A673 (cell line): ENCODE measurements at regions not wholly inside any gene's neighbourhood (a gene's known extent, or its start where the extent isn't known, plus 50 kb on each side); places are given as distances from the start of the nearest gene placed in this dataset.
"Not testable (repeated sequence)": the region's sequence is repeated elsewhere in the genome, so short reads cannot be mapped to it uniquely, and the experiment has no call there.

ENCODE experiments used
- BruUV-seq: library from RNA; stranded (reverse); fragments of 400-500 nt; replicated peaks from 2 replicates; lab custom pipeline; 2021; lab: Mats Ljungman, UMichigan
- CTCF ChIA-PET: fragments of 300-600 bp; sonication (Branson Sonifier 250); formaldehyde crosslinking; loops from one replicate; lab custom pipeline; 2022; ENCODE audit warnings: antibody characterized with exemption; lab: Charles Lee
- POLR2A ChIA-PET: fragments of 300-600 bp; sonication (Branson Sonifier 250); formaldehyde crosslinking; loops from one replicate; lab custom pipeline; 2022; ENCODE audit warnings: antibody characterized with exemption; ENCODE audit not compliant: low non-redundant PET; lab: Charles Lee
- DNase-seq: peaks from one replicate; pipeline ENCODE4 v3.0.0-alpha.2; 2015; ENCODE audit warnings: low spot score
- H3K27ac ChIP-seq: fragments of 200-600 bp; sonication (generic); 2 replicates; pipeline ENCODE4 v1.5.1; 2016; ENCODE audit warnings: mixed run types, low read depth, mild to moderate bottlenecking, mixed read lengths, antibody characterized with exemption, low read length; ENCODE audit not compliant: poor library complexity, severe bottlenecking
- H3K27me3 ChIP-seq: fragments of 200-600 bp; sonication (generic); replicated peaks from 2 replicates; pipeline ENCODE4 v1.6.1; 2017; ENCODE audit warnings: mixed run types, low read depth, mild to moderate bottlenecking, mixed read lengths, antibody characterized with exemption, low read length; ENCODE audit not compliant: insufficient read depth, poor library complexity
- H3K36me3 ChIP-seq: fragments of 200-600 bp; sonication (generic); 2 replicates; pipeline ENCODE4 v1.6.1; 2016; ENCODE audit warnings: mixed run types, mild to moderate bottlenecking, mixed read lengths, antibody characterized with exemption, low read length; ENCODE audit not compliant: insufficient read depth, poor library complexity, severe bottlenecking
- H3K4me1 ChIP-seq: fragments of 200-600 bp; sonication (generic); 2 replicates; pipeline ENCODE4 v1.6.1; 2017; ENCODE audit warnings: mixed run types, mild to moderate bottlenecking, mixed read lengths, antibody characterized with exemption, low read length; ENCODE audit not compliant: insufficient read depth, poor library complexity, severe bottlenecking
- H3K4me3 ChIP-seq: fragments of 200-600 bp; sonication (generic); 2 replicates; pipeline ENCODE4 v1.5.1; 2016; ENCODE audit warnings: low read depth, mixed run types, mild to moderate bottlenecking, mixed read lengths, low read length; ENCODE audit not compliant: poor library complexity, severe bottlenecking
- H3K9me3 ChIP-seq: fragments of 200-600 bp; sonication (generic); 2 replicates; pipeline ENCODE4 v1.6.1; 2016; ENCODE audit warnings: mixed run types, low read depth, mild to moderate bottlenecking, mixed read lengths, antibody characterized with exemption, low read length; ENCODE audit not compliant: poor library complexity, severe bottlenecking
- EZH2 ChIP-seq: fragments of 200-600 bp; sonication (generic); IDR thresholded peaks from 2 replicates; pipeline ENCODE4 v1.6.1; 2017; ENCODE audit warnings: borderline replicate concordance, low read depth, mild to moderate bottlenecking, mixed read lengths, antibody characterized with exemption, low read length; ENCODE audit not compliant: poor library complexity, severe bottlenecking
- intact Hi-C: fragments of 100-400 bp; cut with micrococcal nuclease; formaldehyde crosslinking; loops from one replicate; pipeline ENCODE4 v1.10.0; 2022; ENCODE audit not compliant: unreplicated experiment
- TF ChIP-seq, protein P1 (sequence below): fragments of 300-800, 200-600 bp; sonication (generic); conservative IDR thresholded peaks from 2 replicates; pipeline ENCODE4 v1.5.1; 2017; ENCODE audit warnings: low read depth, mild to moderate bottlenecking, antibody characterized with exemption, low read length, moderate library complexity, mixed read lengths

DNA sequence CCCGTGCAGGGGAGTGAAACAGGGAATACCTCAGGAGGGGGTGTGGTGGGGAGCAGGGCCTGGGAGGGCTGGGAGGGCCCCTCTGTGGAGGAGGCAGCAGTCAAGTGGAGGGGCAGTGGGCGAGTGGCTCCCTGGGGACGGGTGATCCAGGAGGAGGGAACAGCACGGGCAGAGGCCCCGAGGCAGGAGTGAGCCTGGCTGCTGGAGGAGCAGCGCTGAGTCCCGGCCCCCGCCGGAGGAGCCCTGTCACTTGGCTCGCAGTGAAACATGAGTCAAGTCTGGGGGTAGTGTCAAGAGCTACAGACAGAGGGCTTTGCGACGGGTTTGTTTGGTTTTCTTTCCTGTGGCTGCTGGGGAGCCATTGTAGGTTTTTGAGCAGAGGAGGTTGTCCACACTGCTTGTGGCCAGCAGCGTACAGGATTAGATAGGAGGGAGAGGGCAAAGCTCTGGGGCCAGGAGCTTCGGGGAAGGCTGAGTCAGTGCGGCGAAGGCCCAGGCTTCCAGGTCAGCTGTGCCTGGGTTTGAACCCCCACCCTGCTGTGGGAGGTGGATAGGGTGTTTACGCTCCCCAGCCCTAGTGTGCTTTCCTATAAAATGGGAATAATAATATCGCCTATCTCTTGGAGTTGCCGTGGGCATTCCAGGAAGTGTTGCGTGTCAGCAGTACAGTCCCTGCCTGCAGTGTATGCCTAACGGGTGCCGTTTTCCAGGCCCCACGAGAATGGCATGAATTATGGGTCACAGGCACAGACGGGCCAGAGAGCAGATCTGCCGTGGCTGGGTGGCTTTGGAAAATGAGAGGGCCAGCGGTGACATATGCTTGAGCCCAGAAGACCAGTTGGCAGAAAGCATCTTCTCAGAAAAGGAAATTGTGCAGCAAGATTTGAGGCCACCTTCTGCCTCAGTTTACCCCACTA lies 115.9 kb upstream of the CIBAR2 start:
- TF ChIP-seq, protein P1, sequence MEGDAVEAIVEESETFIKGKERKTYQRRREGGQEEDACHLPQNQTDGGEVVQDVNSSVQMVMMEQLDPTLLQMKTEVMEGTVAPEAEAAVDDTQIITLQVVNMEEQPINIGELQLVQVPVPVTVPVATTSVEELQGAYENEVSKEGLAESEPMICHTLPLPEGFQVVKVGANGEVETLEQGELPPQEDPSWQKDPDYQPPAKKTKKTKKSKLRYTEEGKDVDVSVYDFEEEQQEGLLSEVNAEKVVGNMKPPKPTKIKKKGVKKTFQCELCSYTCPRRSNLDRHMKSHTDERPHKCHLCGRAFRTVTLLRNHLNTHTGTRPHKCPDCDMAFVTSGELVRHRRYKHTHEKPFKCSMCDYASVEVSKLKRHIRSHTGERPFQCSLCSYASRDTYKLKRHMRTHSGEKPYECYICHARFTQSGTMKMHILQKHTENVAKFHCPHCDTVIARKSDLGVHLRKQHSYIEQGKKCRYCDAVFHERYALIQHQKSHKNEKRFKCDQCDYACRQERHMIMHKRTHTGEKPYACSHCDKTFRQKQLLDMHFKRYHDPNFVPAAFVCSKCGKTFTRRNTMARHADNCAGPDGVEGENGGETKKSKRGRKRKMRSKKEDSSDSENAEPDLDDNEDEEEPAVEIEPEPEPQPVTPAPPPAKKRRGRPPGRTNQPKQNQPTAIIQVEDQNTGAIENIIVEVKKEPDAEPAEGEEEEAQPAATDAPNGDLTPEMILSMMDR = no peak
- TF ChIP-seq EZH2 = no peak
- peak overlapping the region; percentile 59 for H3K27ac ChIP-seq
- DNase-seq = peak; percentile 55
- no peaks in the 10 kb centered on the region for H3K9me3 ChIP-seq
- H3K4me1 ChIP-seq = peaks cover 44% of the 10 kb centered on the region
- no peak overlapping the region for H3K4me3 ChIP-seq
- no peaks in the 10 kb centered on the region for H3K27me3 ChIP-seq
- BruUV-seq = no TSS peak
- no peaks in the 10 kb centered on the region for H3K36me3 ChIP-seq
- CTCF ChIA-PET = no interaction called here
- POLR2A ChIA-PET = no interaction called here
- intact Hi-C loops = no loop called here

DNA sequence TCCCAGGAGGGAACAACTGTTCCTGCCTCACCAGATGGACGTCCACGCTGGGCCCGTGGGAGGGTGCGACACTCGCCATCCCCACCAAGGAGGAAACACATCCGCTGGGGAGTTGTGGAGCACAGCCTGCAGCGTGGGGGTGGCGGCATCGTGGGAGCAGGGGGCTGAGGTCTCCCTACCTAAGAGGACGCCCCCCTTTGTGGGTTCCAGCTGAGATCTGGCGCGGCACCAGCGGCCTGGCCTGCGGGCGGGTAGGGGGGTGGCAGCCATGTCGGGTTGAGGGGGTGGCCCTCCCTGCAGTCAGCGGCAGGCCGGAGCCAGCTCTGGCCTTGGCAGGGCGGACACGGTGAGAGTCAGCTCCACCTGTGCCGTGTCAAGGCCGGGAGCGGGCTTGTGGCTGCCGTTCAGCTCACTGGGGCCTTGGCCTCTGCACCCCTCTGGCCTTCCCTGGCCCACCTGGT lies 116.7 kb upstream of the CIBAR2 start:
- no peak overlapping the region for H3K4me3 ChIP-seq
- intact Hi-C loops = no loop called here
- no peaks in the 10 kb centered on the region for H3K27me3 ChIP-seq
- TF ChIP-seq EZH2 = no peak
- TF ChIP-seq, protein P1 = no peak
- H3K27ac ChIP-seq = no peak overlapping the region
- ChIA-PET CTCF (no interaction called here), POLR2A (no interaction called here)
- H3K4me1 ChIP-seq = peaks cover 50% of the 10 kb centered on the region
- no peaks in the 10 kb centered on the region for H3K36me3 ChIP-seq
- no TSS peak for BruUV-seq
- H3K9me3 ChIP-seq = no peaks in the 10 kb centered on the region
- DNase-seq = no peak

DNA sequence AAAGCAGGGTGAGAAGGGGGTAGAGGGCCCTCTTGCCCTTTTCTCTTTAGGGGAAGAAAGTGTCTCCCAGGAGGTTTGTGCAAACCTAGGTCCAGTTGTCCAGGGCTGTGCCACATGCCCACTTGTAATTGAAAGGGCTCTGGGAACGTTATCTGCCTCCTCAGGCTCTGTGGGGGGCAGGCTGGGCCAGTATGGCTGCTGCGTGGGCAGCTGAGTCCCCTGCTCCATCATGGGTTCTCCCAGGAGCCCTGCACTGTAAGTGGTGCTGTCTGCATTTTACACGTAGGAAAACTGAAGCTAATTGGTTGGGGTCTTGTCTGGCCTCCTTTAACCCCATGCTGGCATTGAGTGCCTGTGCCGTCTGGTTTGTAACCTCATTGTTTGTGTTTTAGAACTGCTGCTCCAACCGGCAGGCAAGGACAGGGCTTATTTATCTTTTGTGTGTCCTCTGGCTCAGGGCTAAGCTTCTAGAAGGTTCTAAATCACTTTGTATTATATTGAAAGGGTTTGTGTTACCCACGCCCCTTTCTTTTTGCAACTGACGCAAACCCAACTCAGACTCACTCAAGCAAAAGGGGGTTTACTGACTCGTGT lies 117.7 kb upstream of the CIBAR2 start:
- POLR2A ChIA-PET = no interaction called here
- Histone ChIP-seq H3K27ac (peak overlapping the region; percentile 39), H3K9me3 (no peaks in the 10 kb centered on the region), H3K36me3 (no peaks in the 10 kb centered on the region), H3K4me1 (peaks cover 60% of the 10 kb centered on the region), H3K27me3 (no peaks in the 10 kb centered on the region), H3K4me3 (no peak overlapping the region)
- DNase-seq = no peak
- BruUV-seq = no TSS peak
- CTCF ChIA-PET = no interaction called here
- TF ChIP-seq, protein P1 = no peak
- no peak for TF ChIP-seq EZH2
- intact Hi-C loops = no loop called here

DNA sequence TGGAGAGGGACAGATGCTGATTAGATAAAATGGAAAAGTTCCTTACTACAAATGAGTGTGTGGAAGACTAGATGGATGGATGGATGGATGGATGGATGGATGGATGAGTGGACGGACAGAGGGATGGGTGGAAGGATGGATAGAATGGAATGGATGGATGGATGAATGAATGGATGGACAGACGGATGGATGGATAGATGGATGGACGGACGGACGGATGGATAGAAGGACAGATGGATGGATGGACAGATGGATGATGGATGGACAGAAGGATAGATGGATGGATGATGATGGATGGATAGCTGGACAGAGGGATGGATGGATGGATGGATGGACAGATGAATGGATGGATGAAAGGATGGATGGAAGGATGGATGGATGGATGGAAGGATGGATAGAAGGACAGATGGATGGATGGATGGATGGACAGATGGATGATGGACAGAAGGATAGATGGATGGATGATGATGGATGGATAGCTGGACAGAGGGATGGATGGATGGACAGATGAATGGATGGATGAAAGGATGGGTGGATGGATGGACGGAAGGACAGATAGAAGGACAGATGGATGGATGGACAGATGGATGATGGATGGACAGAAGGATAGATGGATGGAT lies 118.6 kb upstream of the CIBAR2 start:
- H3K4me3 ChIP-seq, H3K36me3 ChIP-seq, BruUV-seq, H3K27ac ChIP-seq, DNase-seq, H3K9me3 ChIP-seq, intact Hi-C loops, H3K27me3 ChIP-seq, CTCF ChIA-PET: not testable (repeated sequence)
- peaks cover 68% of the 10 kb centered on the region for H3K4me1 ChIP-seq
- POLR2A ChIA-PET = interaction anchor here (0.6 to 0.7 kb wide), 2 partner anchors 11 to 135 kb away, joined by 3 to 6 read pairs; no protein-coding TSS in a partner anchor
